SK-N-SH (cell line): ENCODE measurements at regions not wholly inside any gene's neighbourhood (a gene's known extent, or its start where the extent isn't known, plus 50 kb on each side); places are given as distances from the start of the nearest gene placed in this dataset.

ENCODE experiments used
- CTCF ChIA-PET: fragments of 300-600, 350-600 bp; formaldehyde crosslinking; extraction: SDS; loops from one replicate; lab custom pipeline; 2021; lab: Yijun Ruan, JAX
- POLR2A ChIA-PET: fragments of 350-600 bp; sonication (Branson Sonifier 250); formaldehyde crosslinking; extraction: SDS; loops from one replicate; lab custom pipeline; 2020; ENCODE audit warnings: antibody characterized with exemption, inconsistent platforms; lab: Yijun Ruan, JAX
- DNase-seq: peaks from one replicate; pipeline ENCODE4 v3.0.0; 2012
- H2AFZ ChIP-seq: fragments of 200-600 bp; sonication (generic); 2 replicates; pipeline ENCODE4 v1.8.1; 2016; ENCODE audit warnings: antibody characterized with exemption, mild to moderate bottlenecking, low read depth
- H3F3A ChIP-seq: fragments of 200-600 bp; sonication (generic); replicated peaks from 2 replicates; pipeline ENCODE3; 2016; ENCODE audit warnings: antibody characterized with exemption, mild to moderate bottlenecking; ENCODE audit not compliant: insufficient read depth
- H3K27ac ChIP-seq, 2 experiments: fragments of 200-500 bp in 1 of 2; fragments of 200-600 bp in 1 of 2; sonication (Bioruptor generic) in 1 of 2; sonication (generic), shearing (Covaris generic) in 1 of 2; 2 replicates each; pipeline versions ENCODE4 v1.5.1 to v1.6.1; 2014 to 2016; ENCODE audit warnings: low read depth in 2 of 2, inconsistent platforms in 1 of 2, low read length in 1 of 2, mild to moderate bottlenecking in 1 of 2, mixed read lengths in 1 of 2
- H3K27me3 ChIP-seq: fragments of 200-600 bp; sonication (generic), shearing (Covaris generic); 2 replicates; pipeline ENCODE4 v1.6.1; 2016; ENCODE audit warnings: mixed run types; ENCODE audit not compliant: insufficient read depth
- H3K36me3 ChIP-seq, 2 experiments: fragments of 200-500 bp in 1 of 2; fragments of 200-600 bp in 1 of 2; sonication (Bioruptor generic) in 1 of 2; sonication (generic) in 1 of 2; replicated peaks in 1 of 2; 2 replicates each; pipeline versions ENCODE3 to v1.5.1; 2014 to 2016; ENCODE audit warnings: low read length in 1 of 2, mild to moderate bottlenecking in 1 of 2; ENCODE audit not compliant: insufficient read depth in 2 of 2, control insufficient read depth in 1 of 2
- H3K4me1 ChIP-seq, 2 experiments: fragments of 200-500 bp in 1 of 2; fragments of 200-600 bp in 1 of 2; sonication (Bioruptor generic) in 1 of 2; sonication (generic), shearing (Covaris generic) in 1 of 2; 2 replicates each; pipeline versions ENCODE4 v1.5.1 to v1.6.1; 2014 to 2016; ENCODE audit warnings: low read depth in 1 of 2, low read length in 1 of 2, mixed run types in 1 of 2; ENCODE audit not compliant: insufficient read depth in 2 of 2, control insufficient read depth in 1 of 2
- H3K4me2 ChIP-seq: fragments of 200-600 bp; sonication (generic), shearing (Covaris generic); 2 replicates; pipeline ENCODE4 v1.6.1; 2017; ENCODE audit warnings: mixed run types
- H3K4me3 ChIP-seq, 2 experiments: fragments of 200-500 bp in 1 of 2; fragments of 200-600 bp in 1 of 2; sonication (Bioruptor generic) in 1 of 2; sonication (generic), shearing (Covaris generic) in 1 of 2; 2 replicates each; pipeline versions ENCODE4 v1.5.1 to v1.8.1; 2014 to 2016; ENCODE audit warnings: low read depth in 2 of 2, inconsistent platforms in 1 of 2, low read length in 1 of 2, mild to moderate bottlenecking in 1 of 2, mixed read lengths in 1 of 2, moderate library complexity in 1 of 2
- H3K79me2 ChIP-seq: fragments of 200-600 bp; sonication (generic); 2 replicates; pipeline ENCODE4 v1.8.1; 2017; ENCODE audit warnings: mild to moderate bottlenecking; ENCODE audit not compliant: insufficient read depth
- H3K9ac ChIP-seq: fragments of 200-600 bp; sonication (generic); 2 replicates; pipeline ENCODE4 v1.6.1; 2017; ENCODE audit warnings: mixed run types
- H3K9me2 ChIP-seq: fragments of 200-600 bp; sonication (generic); 2 replicates; pipeline ENCODE4 v1.6.1; 2017; ENCODE audit warnings: mixed run types
- H3K9me3 ChIP-seq: fragments of 200-600 bp; sonication (generic); 2 replicates; pipeline ENCODE4 v1.6.1; 2017; ENCODE audit warnings: mixed run types, mild to moderate bottlenecking, moderate library complexity
- H4K20me1 ChIP-seq: fragments of 200-600 bp; sonication (generic); 2 replicates; pipeline ENCODE4 v1.6.1; 2017; ENCODE audit warnings: mild to moderate bottlenecking, mixed run types; ENCODE audit not compliant: insufficient read depth
- CHD2 ChIP-seq: fragments of 150-350 bp; IDR thresholded peaks from 2 replicates; pipeline ENCODE4 v1.6.1; 2018; ENCODE audit warnings: low read length; ENCODE audit not compliant: partially characterized antibody
- EP300 ChIP-seq, 2 experiments: IDR thresholded peaks; 2 replicates each; pipeline versions ENCODE4 v1.4.0 to v1.6.1; 2012; ENCODE audit warnings: borderline replicate concordance in 1 of 2, low read depth in 1 of 2, low read length in 1 of 2
- FOXJ3 ChIP-seq: sonication (generic); formaldehyde crosslinking; IDR thresholded peaks from 2 replicates; pipeline ENCODE4 v1.5.1; 2020; ENCODE audit warnings: mild to moderate bottlenecking, missing genetic modification reagents
- FOXM1 ChIP-seq: IDR thresholded peaks from 2 replicates; pipeline ENCODE4 v1.4.0; 2012; ENCODE audit warnings: low read depth, mild to moderate bottlenecking
- MXI1 ChIP-seq: IDR thresholded peaks from 2 replicates; pipeline ENCODE4 v1.6.1; 2012; ENCODE audit warnings: mild to moderate bottlenecking, low read depth, low read length, improper control_type of control experiment
- NFIC ChIP-seq: IDR thresholded peaks from 2 replicates; pipeline ENCODE4 v1.4.0; 2012; ENCODE audit warnings: borderline replicate concordance
- NRF1 ChIP-seq: IDR thresholded peaks from 2 replicates; pipeline ENCODE4 v1.6.1; 2012; ENCODE audit warnings: low read depth, mild to moderate bottlenecking, low read length
- POLR2AphosphoS5 ChIP-seq: IDR thresholded peaks from 2 replicates; pipeline ENCODE4 v1.6.1; 2012; ENCODE audit warnings: low read depth, low read length
- RFX5 ChIP-seq: IDR thresholded peaks from 2 replicates; pipeline ENCODE4 v1.6.1; 2012; ENCODE audit warnings: mild to moderate bottlenecking, improper control_type of control experiment, low read length
- USF1 ChIP-seq: IDR thresholded peaks from 2 replicates; pipeline ENCODE4 v1.4.0; 2012; ENCODE audit warnings: low read depth, borderline replicate concordance
- WGBS: methylation state at CpG from one replicate; pipeline ENCODE4 v1.1.6; 2017; ENCODE audit warnings: low lambda C conversion rate; 5-methylcytosine and 5-hydroxymethylcytosine counted together

- Histone ChIP-seq H3F3A (no peaks in the 10 kb centered on the region), H3K27ac (no peak overlapping the region), H3K27me3 (peaks cover 4% of the 10 kb centered on the region), H3K4me3 (no peak overlapping the region), H2AFZ (no peak overlapping the region), H3K9me2 (no peaks in the 10 kb centered on the region), H3K36me3 (no peaks in the 10 kb centered on the region), H3K9ac (no peak overlapping the region), H4K20me1 (no peaks in the 10 kb centered on the region), H3K79me2 (no peaks in the 10 kb centered on the region)
- DNase-seq: no peak
- POLR2A ChIA-PET: no interaction called here
- no peak for TF ChIP-seq MXI1
- TF ChIP-seq FOXM1: no peak
- TF ChIP-seq, all 33 proteins: peak for 0
- WGBS: 0% methylated on average over 2 of the region's 2 CpGs
- H3K4me2 ChIP-seq: no peak overlapping the region
- CTCF ChIA-PET: no interaction called here
- H3K4me1 ChIP-seq: no peaks in the 10 kb centered on the region; a peak in 1 of 4 replicates
- no peaks in the 10 kb centered on the region for H3K9me3 ChIP-seq
Observed at GRCh38 chr1:90795431-90795830, 78.3 kb upstream of the BARHL2 start.

GRCh38 chr1:90786709-90787108, 69.6 kb upstream of the BARHL2 start:
- no peaks in the 10 kb centered on the region for H3K4me1 ChIP-seq
- no peaks in the 10 kb centered on the region for H3K9me2 ChIP-seq
- POLR2A ChIA-PET: no interaction called here
- CTCF ChIA-PET: no interaction called here
- 15% methylated on average over 3 of the region's 3 CpGs for WGBS
- no peaks in the 10 kb centered on the region for H3F3A ChIP-seq
- H3K9me3 ChIP-seq: no peaks in the 10 kb centered on the region
- H3K4me2 ChIP-seq: no peak overlapping the region
- H3K27ac ChIP-seq: no peak overlapping the region
- no peaks in the 10 kb centered on the region for H4K20me1 ChIP-seq
- H3K27me3 ChIP-seq: no peaks in the 10 kb centered on the region
- H3K36me3 ChIP-seq: no peaks in the 10 kb centered on the region
- H3K9ac ChIP-seq: no peak overlapping the region
- H3K4me3 ChIP-seq: no peak overlapping the region
- H3K79me2 ChIP-seq: no peaks in the 10 kb centered on the region
- DNase-seq: no peak
- TF ChIP-seq NFIC (no peak), FOXJ3 (CRISPR knock-in tag) (no peak), RFX5 (no peak), MXI1 (no peak), POLR2AphosphoS5 (no peak), USF1 (no peak), CHD2 (no peak)
- H2AFZ ChIP-seq: no peak overlapping the region

- H3K9ac ChIP-seq: no peak overlapping the region
- H3K4me3 ChIP-seq: no peak overlapping the region
- H3K9me2 ChIP-seq: no peaks in the 10 kb centered on the region
- no peaks in the 10 kb centered on the region for H3K79me2 ChIP-seq
- no peaks in the 10 kb centered on the region for H3K4me1 ChIP-seq
- 2% methylated on average over 2 of the region's 2 CpGs for WGBS
- no peaks in the 10 kb centered on the region for H3K36me3 ChIP-seq
- H3F3A ChIP-seq: no peaks in the 10 kb centered on the region
- TF ChIP-seq NRF1 (no peak), CHD2 (no peak), POLR2AphosphoS5 (no peak), USF1 (no peak), EP300 (IDR thresholded peaks at IDR 0.05; ENCODE audit: borderline replicate concordance in 1 of 2, low read depth in 1 of 2, low read length in 1 of 2) (no peak)
- DNase-seq: no peak
- H3K4me2 ChIP-seq: no peak overlapping the region
- no peak overlapping the region for H2AFZ ChIP-seq
- H3K9me3 ChIP-seq: no peaks in the 10 kb centered on the region
- no peaks in the 10 kb centered on the region for H4K20me1 ChIP-seq
- POLR2A ChIA-PET: no interaction called here
- H3K27ac ChIP-seq: no peak overlapping the region
- H3K27me3 ChIP-seq: no peaks in the 10 kb centered on the region
- CTCF ChIA-PET: interaction anchor here (0.8 to 1.2 kb wide), 2 partner anchors 9 to 75 kb away, joined by 3 to 4 read pairs; no protein-coding TSS in a partner anchor
Observed at GRCh38 chr1:90784186-90784847, 67.2 kb upstream of the BARHL2 start.
